ENCODE measurements at regions not wholly inside any gene's neighbourhood (a gene's known extent, or its start where the extent isn't known, plus 50 kb on each side); places are given as distances from the start of the nearest gene placed in this dataset.

GRCh38 chr5:56516035-56516434, 282.9 kb upstream of the ANKRD55 start:
- H3K27me3 ChIP-seq (ENCODE audit: control insufficient read depth, insufficient read depth, low read length): no peaks in the 10 kb centered on the region
- H3K36me3 ChIP-seq (ENCODE audit: control insufficient read depth, insufficient read depth, low read length): no peaks in the 10 kb centered on the region
- no peak overlapping the region for H3K4me3 ChIP-seq (ENCODE audit: low read length)
- no peaks in the 10 kb centered on the region for H3K9me3 ChIP-seq (ENCODE audit: control insufficient read depth, low read depth, low read length)
- no CpG with 5 or more reads among the region's 2 CpGs for WGBS (ENCODE audit: insufficient coverage, low lambda C conversion rate)
- peak overlapping the region; percentile 86 for H3K27ac ChIP-seq (ENCODE audit: low read length)
- H3K4me1 ChIP-seq (ENCODE audit: control insufficient read depth, insufficient read depth, low read length): peaks cover 28% of the 10 kb centered on the region
- DNase-seq: peak in 1 of 2 donors; percentile 73

- no peaks in the 10 kb centered on the region for H3K27me3 ChIP-seq (ENCODE audit: control insufficient read depth, insufficient read depth, low read length)
- DNase-seq: no peak
- H3K9me3 ChIP-seq (ENCODE audit: control insufficient read depth, low read depth, low read length): no peaks in the 10 kb centered on the region
- H3K4me1 ChIP-seq (ENCODE audit: control insufficient read depth, insufficient read depth, low read length): peaks cover 28% of the 10 kb centered on the region
- no CpG with 5 or more reads among the region's 8 CpGs for WGBS (ENCODE audit: insufficient coverage, low lambda C conversion rate)
- no peaks in the 10 kb centered on the region for H3K36me3 ChIP-seq (ENCODE audit: control insufficient read depth, insufficient read depth, low read length)
- no peak overlapping the region for H3K4me3 ChIP-seq (ENCODE audit: low read length)
- H3K27ac ChIP-seq (ENCODE audit: low read length): no peak overlapping the region
Measured at GRCh38 chr5:56515011-56515410, 281.9 kb upstream of the ANKRD55 start.

GRCh38 chr5:56514245-56514644, 281.1 kb upstream of the ANKRD55 start:
- H3K4me1 ChIP-seq (ENCODE audit: control insufficient read depth, insufficient read depth, low read length): peaks cover 28% of the 10 kb centered on the region
- DNase-seq: no peak
- H3K27me3 ChIP-seq (ENCODE audit: control insufficient read depth, insufficient read depth, low read length): no peaks in the 10 kb centered on the region
- 80% methylated on average over 1 of the region's 4 CpGs for WGBS (ENCODE audit: insufficient coverage, low lambda C conversion rate)
- no peak overlapping the region for H3K27ac ChIP-seq (ENCODE audit: low read length)
- no peaks in the 10 kb centered on the region for H3K36me3 ChIP-seq (ENCODE audit: control insufficient read depth, insufficient read depth, low read length)
- H3K4me3 ChIP-seq (ENCODE audit: low read length): no peak overlapping the region
- no peaks in the 10 kb centered on the region for H3K9me3 ChIP-seq (ENCODE audit: control insufficient read depth, low read depth, low read length)

DNA sequence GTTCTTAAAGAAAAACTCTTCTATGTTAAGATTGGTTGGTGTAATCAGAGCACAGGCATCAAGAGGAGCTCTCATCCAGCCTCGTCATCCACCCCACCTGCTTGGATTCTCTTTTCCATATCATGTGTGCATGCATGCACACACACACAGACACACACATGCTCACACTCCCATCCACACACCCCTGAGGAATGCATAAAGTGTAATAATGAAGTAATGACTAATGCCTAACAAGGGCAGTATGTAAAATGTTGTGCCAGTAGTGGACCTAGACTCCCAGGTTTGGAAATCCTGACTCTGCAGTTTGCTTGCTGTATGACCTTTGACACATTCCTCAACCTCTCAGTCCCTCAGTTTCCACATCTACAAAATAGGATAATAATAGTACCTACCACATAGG, 280.0 kb upstream of the ANKRD55 start:
- no CpG with 5 or more reads among the region's 1 CpG for WGBS (ENCODE audit: insufficient coverage, low lambda C conversion rate)
- no peak overlapping the region for H3K4me3 ChIP-seq (ENCODE audit: low read length)
- no peak overlapping the region for H3K27ac ChIP-seq (ENCODE audit: low read length)
- no peaks in the 10 kb centered on the region for H3K27me3 ChIP-seq (ENCODE audit: control insufficient read depth, insufficient read depth, low read length)
- H3K4me1 ChIP-seq (ENCODE audit: control insufficient read depth, insufficient read depth, low read length): peaks cover 26% of the 10 kb centered on the region
- no peaks in the 10 kb centered on the region for H3K9me3 ChIP-seq (ENCODE audit: control insufficient read depth, low read depth, low read length)
- DNase-seq: no peak
- no peaks in the 10 kb centered on the region for H3K36me3 ChIP-seq (ENCODE audit: control insufficient read depth, insufficient read depth, low read length)

GRCh38 chr5:56512313-56512996, 279.3 kb upstream of the ANKRD55 start:
- no CpG with 5 or more reads among the region's 6 CpGs for WGBS (ENCODE audit: insufficient coverage, low lambda C conversion rate)
- no peak for DNase-seq
- peaks cover 23% of the 10 kb centered on the region for H3K4me1 ChIP-seq (ENCODE audit: control insufficient read depth, insufficient read depth, low read length)
- H3K27ac ChIP-seq (ENCODE audit: low read length): no peak overlapping the region
- no peaks in the 10 kb centered on the region for H3K27me3 ChIP-seq (ENCODE audit: control insufficient read depth, insufficient read depth, low read length)
- H3K4me3 ChIP-seq (ENCODE audit: low read length): no peak overlapping the region
- no peaks in the 10 kb centered on the region for H3K9me3 ChIP-seq (ENCODE audit: control insufficient read depth, low read depth, low read length)
- no peaks in the 10 kb centered on the region for H3K36me3 ChIP-seq (ENCODE audit: control insufficient read depth, insufficient read depth, low read length)

GRCh38 chr5:56511326-56511841, 278.3 kb upstream of the ANKRD55 start:
- Histone ChIP-seq H3K4me1 (ENCODE audit: control insufficient read depth, insufficient read depth, low read length) (peaks cover 18% of the 10 kb centered on the region), H3K4me3 (ENCODE audit: low read length) (no peak overlapping the region), H3K36me3 (ENCODE audit: control insufficient read depth, insufficient read depth, low read length) (no peaks in the 10 kb centered on the region), H3K27me3 (ENCODE audit: control insufficient read depth, insufficient read depth, low read length) (no peaks in the 10 kb centered on the region), H3K27ac (ENCODE audit: low read length) (no peak overlapping the region), H3K9me3 (ENCODE audit: control insufficient read depth, low read depth, low read length) (no peaks in the 10 kb centered on the region)
- no CpG with 5 or more reads among the region's 2 CpGs for WGBS (ENCODE audit: insufficient coverage, low lambda C conversion rate)
- DNase-seq: no peak

GRCh38 chr5:56508249-56508648, 275.1 kb upstream of the ANKRD55 start:
- no peaks in the 10 kb centered on the region for H3K36me3 ChIP-seq (ENCODE audit: control insufficient read depth, insufficient read depth, low read length)
- no peak overlapping the region for H3K4me3 ChIP-seq (ENCODE audit: low read length)
- DNase-seq: no peak
- no peaks in the 10 kb centered on the region for H3K9me3 ChIP-seq (ENCODE audit: control insufficient read depth, low read depth, low read length)
- peaks cover 22% of the 10 kb centered on the region for H3K4me1 ChIP-seq (ENCODE audit: control insufficient read depth, insufficient read depth, low read length)
- no peaks in the 10 kb centered on the region for H3K27me3 ChIP-seq (ENCODE audit: control insufficient read depth, insufficient read depth, low read length)
- peak overlapping the region; percentile 92 for H3K27ac ChIP-seq (ENCODE audit: low read length)
- WGBS (ENCODE audit: insufficient coverage, low lambda C conversion rate): 83% methylated on average over 1 of the region's 2 CpGs

- Histone ChIP-seq H3K27me3 (ENCODE audit: control insufficient read depth, insufficient read depth, low read length) (no peaks in the 10 kb centered on the region), H3K9me3 (ENCODE audit: control insufficient read depth, low read depth, low read length) (no peaks in the 10 kb centered on the region), H3K27ac (ENCODE audit: low read length) (peak overlapping the region; percentile 92), H3K36me3 (ENCODE audit: control insufficient read depth, insufficient read depth, low read length) (no peaks in the 10 kb centered on the region), H3K4me3 (ENCODE audit: low read length) (no peak overlapping the region), H3K4me1 (ENCODE audit: control insufficient read depth, insufficient read depth, low read length) (peaks cover 29% of the 10 kb centered on the region)
- WGBS (ENCODE audit: insufficient coverage, low lambda C conversion rate): no CpG with 5 or more reads among the region's 2 CpGs
- peak; percentile 92 to 95 for DNase-seq
Measured at GRCh38 chr5:56507351-56507930, 274.3 kb upstream of the ANKRD55 start.

GRCh38 chr5:56506211-56506965, 273.3 kb upstream of the ANKRD55 start:
- no peak overlapping the region for H3K4me3 ChIP-seq (ENCODE audit: low read length)
- peaks cover 35% of the 10 kb centered on the region for H3K4me1 ChIP-seq (ENCODE audit: control insufficient read depth, insufficient read depth, low read length)
- WGBS (ENCODE audit: insufficient coverage, low lambda C conversion rate): no CpG with 5 or more reads among the region's 4 CpGs
- no peaks in the 10 kb centered on the region for H3K9me3 ChIP-seq (ENCODE audit: control insufficient read depth, low read depth, low read length)
- DNase-seq: peak; percentile 88 to 92
- no peaks in the 10 kb centered on the region for H3K36me3 ChIP-seq (ENCODE audit: control insufficient read depth, insufficient read depth, low read length)
- no peaks in the 10 kb centered on the region for H3K27me3 ChIP-seq (ENCODE audit: control insufficient read depth, insufficient read depth, low read length)
- peak overlapping the region; percentile 92 for H3K27ac ChIP-seq (ENCODE audit: low read length)

GRCh38 chr5:56503929-56504328, 270.8 kb upstream of the ANKRD55 start:
- no peak overlapping the region for H3K27ac ChIP-seq (ENCODE audit: low read length)
- H3K4me3 ChIP-seq (ENCODE audit: low read length): no peak overlapping the region
- peaks cover 37% of the 10 kb centered on the region for H3K4me1 ChIP-seq (ENCODE audit: control insufficient read depth, insufficient read depth, low read length)
- no peaks in the 10 kb centered on the region for H3K27me3 ChIP-seq (ENCODE audit: control insufficient read depth, insufficient read depth, low read length)
- no peaks in the 10 kb centered on the region for H3K36me3 ChIP-seq (ENCODE audit: control insufficient read depth, insufficient read depth, low read length)
- H3K9me3 ChIP-seq (ENCODE audit: control insufficient read depth, low read depth, low read length): peaks cover under 1% of the 10 kb centered on the region
- WGBS (ENCODE audit: insufficient coverage, low lambda C conversion rate): no CpG with 5 or more reads among the region's 3 CpGs
- DNase-seq: no peak
